Smooth muscle cell (in vitro differentiated cells): ENCODE measurements at regions not wholly inside any gene's neighbourhood (a gene's known extent, or its start where the extent isn't known, plus 50 kb on each side); places are given as distances from the start of the nearest gene placed in this dataset.

Source experiments
- DNase-seq: peaks from one replicate; lab custom pipeline; 2025; ENCODE audit not compliant: unreplicated experiment; lab: John Stamatoyannopoulos, UW
- H2AFZ ChIP-seq: fragments of 200-600 bp; sonication (generic); 2 replicates; pipeline ENCODE4 v1.6.0; 2016; ENCODE audit warnings: antibody characterized with exemption, low read depth, mild to moderate bottlenecking
- H3F3A ChIP-seq: fragments of 200-600 bp; sonication (generic); 2 replicates; pipeline ENCODE4 v1.6.0; 2017; ENCODE audit warnings: antibody characterized with exemption, low read depth
- H3K27ac ChIP-seq: fragments of 200-600 bp; sonication (generic); 2 replicates; pipeline ENCODE4 v1.5.1; 2016; ENCODE audit warnings: low read depth, mild to moderate bottlenecking
- H3K27me3 ChIP-seq: fragments of 200-600 bp; sonication (generic); 2 replicates; pipeline ENCODE4 v1.6.1; 2016; ENCODE audit warnings: low read depth, mild to moderate bottlenecking
- H3K36me3 ChIP-seq: fragments of 200-600 bp; sonication (generic); 2 replicates; pipeline ENCODE4 v1.5.1; 2016; ENCODE audit warnings: low read depth
- H3K4me1 ChIP-seq: fragments of 200-600 bp; sonication (generic); 2 replicates; pipeline ENCODE4 v1.5.1; 2016; ENCODE audit warnings: low read depth
- H3K4me2 ChIP-seq: fragments of 200-600 bp; sonication (generic); 2 replicates; pipeline ENCODE4 v1.6.0; 2016; ENCODE audit warnings: mild to moderate bottlenecking
- H3K4me3 ChIP-seq: fragments of 200-600 bp; sonication (generic); 2 replicates; pipeline ENCODE4 v1.5.1; 2016; ENCODE audit warnings: mild to moderate bottlenecking
- H3K79me2 ChIP-seq: fragments of 200-600 bp; sonication (generic); 2 replicates; pipeline ENCODE4 v1.6.0; 2016; ENCODE audit warnings: low read depth, mild to moderate bottlenecking
- H3K9ac ChIP-seq: fragments of 200-600 bp; sonication (generic); 2 replicates; pipeline ENCODE4 v1.6.0; 2016; ENCODE audit warnings: low read depth
- H3K9me3 ChIP-seq: fragments of 200-600 bp; sonication (generic); replicated peaks from 2 replicates; pipeline ENCODE4 v1.5.1; 2016; ENCODE audit warnings: low read depth
- H4K20me1 ChIP-seq: fragments of 200-600 bp; sonication (generic); 2 replicates; pipeline ENCODE4 v1.6.0; 2016; ENCODE audit warnings: low read depth
- CTCF ChIP-seq: fragments of 200-600 bp; sonication (generic); IDR thresholded peaks from 2 replicates; pipeline ENCODE4 v1.5.1; 2017; ENCODE audit warnings: borderline replicate concordance, mild to moderate bottlenecking, antibody characterized with exemption; ENCODE audit not compliant: insufficient read depth, poor library complexity, severe bottlenecking
- WGBS: methylation state at CpG from one replicate; pipeline ENCODE4 v1.1.7; 2016; ENCODE audit warnings: low lambda C conversion rate; 5-methylcytosine and 5-hydroxymethylcytosine counted together

GRCh38 chr6:133740816-133741215 is 148.1 kb upstream of the TCF21 start:
- Histone ChIP-seq H3K9me3 (no peaks in the 10 kb centered on the region), H3F3A (no peaks in the 10 kb centered on the region), H4K20me1 (no peaks in the 10 kb centered on the region), H3K4me3 (no peak overlapping the region), H3K4me2 (no peak overlapping the region), H3K79me2 (no peaks in the 10 kb centered on the region), H2AFZ (no peak overlapping the region), H3K4me1 (no peaks in the 10 kb centered on the region), H3K36me3 (no peaks in the 10 kb centered on the region), H3K9ac (no peak overlapping the region), H3K27me3 (no peaks in the 10 kb centered on the region), H3K27ac (no peak overlapping the region)
- WGBS = 97% methylated on average over 2 of the region's 2 CpGs
- no peak for DNase-seq
- TF ChIP-seq CTCF = no peak

DNA sequence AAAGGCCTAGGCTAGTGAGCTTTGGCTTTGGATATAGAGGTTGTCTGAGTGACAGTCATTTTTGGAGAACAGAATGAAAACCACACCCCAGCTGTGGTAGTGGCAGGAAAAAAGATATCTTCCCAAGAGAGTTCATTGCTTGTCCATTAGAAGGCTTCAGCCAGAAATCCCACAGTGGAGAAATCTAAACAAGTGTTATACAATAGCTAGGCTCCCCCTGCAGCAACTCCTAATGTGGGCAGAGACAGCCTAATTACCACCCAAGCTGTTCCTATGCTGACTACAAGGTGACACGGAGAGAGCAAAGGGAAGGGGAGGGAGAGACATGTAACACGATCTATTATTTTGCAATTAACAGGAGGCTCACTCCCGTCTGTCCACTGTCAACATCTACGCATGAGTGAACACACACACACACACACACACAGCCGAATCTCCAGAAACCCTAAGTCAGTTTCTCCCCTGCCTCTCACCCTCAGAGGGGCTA is 147.5 kb upstream of the TCF21 start:
- Histone ChIP-seq H3K4me2 (no peak overlapping the region), H3K27me3 (no peaks in the 10 kb centered on the region), H3K9ac (no peak overlapping the region), H3K27ac (no peak overlapping the region), H3K79me2 (no peaks in the 10 kb centered on the region), H3F3A (no peaks in the 10 kb centered on the region), H3K9me3 (no peaks in the 10 kb centered on the region), H3K36me3 (no peaks in the 10 kb centered on the region), H3K4me3 (no peak overlapping the region), H2AFZ (no peak overlapping the region), H4K20me1 (no peaks in the 10 kb centered on the region), H3K4me1 (no peaks in the 10 kb centered on the region)
- no peak for TF ChIP-seq CTCF
- no peak for DNase-seq
- whole genome bisulfite sequencing = 60% methylated on average over 5 of the region's 5 CpGs

DNA sequence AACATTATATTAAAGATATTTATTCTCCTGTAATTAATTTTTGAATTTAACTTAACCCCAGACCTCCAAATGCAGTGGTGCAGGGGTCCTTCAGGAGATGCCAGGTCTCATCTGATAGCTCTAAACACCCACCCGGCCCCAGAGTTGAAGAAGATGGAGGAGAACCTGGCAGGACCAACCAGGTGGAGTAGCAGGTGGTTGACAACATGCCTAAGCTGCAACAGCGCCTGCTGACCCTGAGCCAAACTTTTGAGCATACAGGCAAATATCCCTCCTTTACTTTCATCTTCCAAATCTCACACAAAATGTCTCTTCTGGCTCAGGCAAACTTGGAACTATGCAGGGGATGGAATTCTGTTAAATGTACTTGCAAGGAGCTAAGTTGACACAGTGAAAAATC is 145.3 kb upstream of the TCF21 start:
- WGBS = 98% methylated on average over 2 of the region's 2 CpGs
- Histone ChIP-seq H3F3A (no peaks in the 10 kb centered on the region), H3K4me1 (no peaks in the 10 kb centered on the region), H3K9me3 (no peaks in the 10 kb centered on the region), H3K4me2 (no peak overlapping the region), H3K27me3 (no peaks in the 10 kb centered on the region), H3K36me3 (no peaks in the 10 kb centered on the region), H3K4me3 (no peak overlapping the region), H3K79me2 (no peaks in the 10 kb centered on the region), H2AFZ (no peak overlapping the region), H3K27ac (no peak overlapping the region), H3K9ac (no peak overlapping the region), H4K20me1 (no peaks in the 10 kb centered on the region)
- DNase-seq = no peak
- TF ChIP-seq CTCF = no peak

DNA sequence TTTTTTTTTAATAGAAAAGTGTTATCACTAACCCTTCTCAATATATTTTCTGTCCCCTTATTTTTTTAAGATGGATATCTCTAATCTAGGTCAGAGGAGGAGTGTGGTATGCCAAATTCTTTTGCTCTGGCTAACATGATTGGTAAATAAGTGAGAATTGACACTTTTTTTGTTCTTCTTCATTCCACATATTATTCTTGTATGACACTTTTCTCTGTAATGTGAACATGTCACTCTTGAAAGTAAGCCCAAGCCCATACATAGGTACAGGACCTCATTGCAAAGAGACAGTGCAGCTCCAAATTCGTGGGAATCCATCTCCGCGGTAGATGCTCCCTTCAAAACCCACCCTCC is 142.5 kb upstream of the TCF21 start:
- Histone ChIP-seq H3K4me2 (no peak overlapping the region), H3K79me2 (no peaks in the 10 kb centered on the region), H3F3A (no peaks in the 10 kb centered on the region), H3K36me3 (no peaks in the 10 kb centered on the region), H3K4me3 (no peak overlapping the region), H4K20me1 (no peaks in the 10 kb centered on the region), H3K9me3 (no peaks in the 10 kb centered on the region), H2AFZ (no peak overlapping the region), H3K27ac (no peak overlapping the region), H3K27me3 (no peaks in the 10 kb centered on the region), H3K9ac (no peak overlapping the region), H3K4me1 (no peaks in the 10 kb centered on the region)
- 92% methylated on average over 3 of the region's 3 CpGs for WGBS
- no peak for TF ChIP-seq CTCF
- no peak for DNase-seq
